ENCODE measurements at regions not wholly inside any gene's neighbourhood (a gene's known extent, or its start where the extent isn't known, plus 50 kb on each side); places are given as distances from the start of the nearest gene placed in this dataset.

DNA sequence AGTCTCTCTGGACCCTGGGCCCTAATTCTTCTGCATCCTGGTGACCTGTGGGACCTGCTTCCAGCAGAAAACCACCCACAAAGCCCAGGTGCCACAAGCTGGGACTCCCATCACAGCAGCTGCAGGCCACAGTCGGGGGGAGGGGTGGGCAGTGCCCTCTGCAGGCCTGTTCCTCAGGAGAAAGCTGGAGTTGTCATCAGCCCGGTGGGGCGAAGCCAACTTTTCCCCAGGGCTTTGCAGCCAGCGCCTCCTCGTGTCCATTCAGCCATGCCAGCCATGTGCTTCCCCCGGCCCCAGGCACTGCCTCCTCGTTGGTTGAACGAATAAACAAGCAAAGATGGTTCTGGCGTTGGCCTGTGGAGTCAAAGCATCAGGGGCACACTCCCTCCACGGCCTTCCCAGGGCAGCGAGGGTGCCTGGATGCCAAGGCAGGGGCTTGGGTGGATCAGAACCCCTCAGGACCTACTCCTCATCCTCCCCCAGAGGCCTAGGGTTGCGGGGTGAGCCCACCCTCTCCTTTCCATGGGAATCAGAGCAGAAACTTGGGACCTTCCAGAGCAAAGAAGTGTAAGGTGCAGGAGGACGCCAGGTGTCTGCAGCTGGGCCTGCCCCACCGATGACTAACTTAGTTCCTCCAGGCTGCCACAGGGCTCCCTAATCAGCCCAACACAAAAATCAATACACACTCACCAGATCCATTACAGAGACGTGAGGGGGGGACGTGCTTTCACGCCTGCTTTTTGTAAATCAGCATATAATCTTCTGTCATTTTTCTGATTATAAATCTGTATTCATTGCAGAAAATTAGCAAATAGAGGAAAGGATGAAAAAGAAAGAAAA lies 75.7 kb upstream of the RAB6C start:
- no peak overlapping the region for H3K4me3 ChIP-seq (ENCODE audit: control insufficient read depth, low read depth, low read length)
- TF ChIP-seq, protein P1, sequence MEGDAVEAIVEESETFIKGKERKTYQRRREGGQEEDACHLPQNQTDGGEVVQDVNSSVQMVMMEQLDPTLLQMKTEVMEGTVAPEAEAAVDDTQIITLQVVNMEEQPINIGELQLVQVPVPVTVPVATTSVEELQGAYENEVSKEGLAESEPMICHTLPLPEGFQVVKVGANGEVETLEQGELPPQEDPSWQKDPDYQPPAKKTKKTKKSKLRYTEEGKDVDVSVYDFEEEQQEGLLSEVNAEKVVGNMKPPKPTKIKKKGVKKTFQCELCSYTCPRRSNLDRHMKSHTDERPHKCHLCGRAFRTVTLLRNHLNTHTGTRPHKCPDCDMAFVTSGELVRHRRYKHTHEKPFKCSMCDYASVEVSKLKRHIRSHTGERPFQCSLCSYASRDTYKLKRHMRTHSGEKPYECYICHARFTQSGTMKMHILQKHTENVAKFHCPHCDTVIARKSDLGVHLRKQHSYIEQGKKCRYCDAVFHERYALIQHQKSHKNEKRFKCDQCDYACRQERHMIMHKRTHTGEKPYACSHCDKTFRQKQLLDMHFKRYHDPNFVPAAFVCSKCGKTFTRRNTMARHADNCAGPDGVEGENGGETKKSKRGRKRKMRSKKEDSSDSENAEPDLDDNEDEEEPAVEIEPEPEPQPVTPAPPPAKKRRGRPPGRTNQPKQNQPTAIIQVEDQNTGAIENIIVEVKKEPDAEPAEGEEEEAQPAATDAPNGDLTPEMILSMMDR (IDR thresholded peaks at IDR 0.05; ENCODE audit: control insufficient read depth, insufficient read depth, low read depth, low read length, missing control alignments) = no peak
- no peak for DNase-seq (ENCODE audit: low read depth)

DNA sequence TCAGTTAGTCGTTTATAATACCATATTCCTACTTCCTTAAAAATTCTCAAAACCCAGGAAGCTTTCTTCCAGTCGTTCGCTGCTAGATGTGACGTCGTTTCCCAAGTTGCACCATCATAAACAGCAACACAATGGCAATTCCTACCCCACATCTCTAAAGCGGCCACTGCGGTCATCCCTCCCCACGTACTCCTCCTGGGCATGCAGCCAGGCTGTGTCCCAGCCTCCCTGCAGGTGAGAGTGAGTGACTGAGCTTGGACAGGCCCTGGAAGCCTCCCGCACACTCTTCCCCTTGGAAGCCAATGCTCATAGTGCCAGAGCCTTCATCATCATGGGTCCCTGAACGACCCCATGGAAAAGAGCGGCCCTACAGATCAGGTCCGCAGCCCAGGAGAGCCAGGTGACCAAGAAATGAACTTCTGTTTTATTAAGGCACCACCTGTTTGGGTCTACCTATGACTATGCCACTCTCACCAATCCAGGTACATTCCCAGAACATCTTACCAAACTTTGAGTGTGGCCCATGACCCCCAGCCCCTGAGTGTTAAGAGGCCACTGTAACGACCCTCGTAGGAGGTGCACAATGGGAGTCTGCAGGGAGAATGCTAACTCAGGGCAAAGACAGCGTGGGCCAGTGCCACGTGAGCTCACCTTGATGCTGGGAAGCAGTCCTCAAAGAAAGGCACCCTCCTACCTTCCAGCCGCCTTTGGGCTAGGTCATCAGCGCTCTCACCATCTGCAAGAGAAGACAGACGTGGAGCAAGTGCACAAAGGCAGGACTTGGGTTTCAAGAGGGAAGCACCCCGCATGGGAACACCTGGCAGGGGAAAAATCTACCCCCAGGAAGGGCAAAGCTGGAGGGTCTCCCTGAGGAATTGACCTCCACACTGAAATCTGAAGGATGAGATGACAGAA lies 74.7 kb upstream of the RAB6C start:
- TF ChIP-seq, protein P1 (IDR thresholded peaks at IDR 0.05; ENCODE audit: control insufficient read depth, insufficient read depth, low read depth, low read length, missing control alignments) = no peak
- H3K4me3 ChIP-seq (ENCODE audit: control insufficient read depth, low read depth, low read length) = no peak overlapping the region
- no peak for DNase-seq (ENCODE audit: low read depth)

DNA sequence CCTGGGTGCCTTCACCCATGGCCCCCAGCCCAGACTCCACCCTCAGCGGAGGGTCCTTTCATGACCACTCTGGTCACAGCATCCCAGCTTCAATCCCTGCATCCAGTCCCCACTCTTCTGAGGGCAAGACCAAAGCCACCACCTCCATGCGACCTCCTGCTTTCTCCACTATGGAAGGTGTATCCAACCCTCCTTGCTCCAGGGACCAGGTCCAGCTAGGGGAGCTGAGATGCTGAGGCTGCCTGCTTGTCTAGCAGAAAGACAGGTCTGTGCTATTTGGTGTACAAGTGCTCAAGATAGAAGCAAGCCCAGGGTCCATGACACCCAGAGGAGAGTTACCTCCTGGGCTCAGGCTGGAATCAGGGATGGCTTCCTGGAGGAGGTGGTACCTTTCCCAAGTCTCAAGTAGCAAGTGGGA lies 73.8 kb upstream of the RAB6C start:
- TF ChIP-seq, protein P1 (IDR thresholded peaks at IDR 0.05; ENCODE audit: control insufficient read depth, insufficient read depth, low read depth, low read length, missing control alignments) = no peak
- no peak overlapping the region for H3K4me3 ChIP-seq (ENCODE audit: control insufficient read depth, low read depth, low read length)
- no peak for DNase-seq (ENCODE audit: low read depth)

DNA sequence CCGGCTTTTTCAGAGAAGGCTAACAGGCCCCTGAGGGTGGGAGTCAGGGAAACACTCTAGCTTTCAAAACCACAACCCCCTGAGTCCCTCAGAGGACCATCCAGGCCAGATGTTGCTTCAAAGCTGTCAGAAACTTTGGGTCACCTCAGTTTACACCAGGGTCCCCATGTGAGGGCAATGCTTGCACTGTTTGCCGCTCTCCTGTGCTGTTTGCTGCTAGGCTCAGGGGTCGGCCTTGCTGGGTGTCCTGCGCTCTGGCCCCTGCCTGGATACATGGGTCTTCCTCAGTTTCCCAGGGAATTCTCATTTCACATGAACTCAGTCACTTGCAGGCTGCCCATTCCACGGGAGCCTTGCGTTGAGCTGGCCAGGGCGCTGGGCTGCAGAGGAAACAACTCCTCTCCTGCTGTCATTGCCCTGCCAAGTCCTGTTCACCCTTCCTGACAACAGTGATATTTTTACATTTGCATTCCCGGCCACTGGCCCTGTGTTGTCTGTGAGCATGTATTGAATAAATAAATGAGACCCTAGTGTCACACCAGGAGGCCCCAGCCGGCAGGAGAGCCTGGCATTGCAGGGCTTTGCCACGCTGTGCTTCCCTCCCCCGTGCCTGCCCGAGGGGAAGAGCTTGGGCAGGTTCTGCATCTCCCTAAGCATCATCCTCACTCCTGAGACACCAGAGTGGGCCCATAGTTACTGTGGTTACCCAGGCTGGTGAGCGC lies 73.2 kb upstream of the RAB6C start:
- no peak overlapping the region for H3K4me3 ChIP-seq (ENCODE audit: control insufficient read depth, low read depth, low read length)
- DNase-seq (ENCODE audit: low read depth) = no peak
- TF ChIP-seq, protein P1 (IDR thresholded peaks at IDR 0.05; ENCODE audit: control insufficient read depth, insufficient read depth, low read depth, low read length, missing control alignments) = no peak

DNA sequence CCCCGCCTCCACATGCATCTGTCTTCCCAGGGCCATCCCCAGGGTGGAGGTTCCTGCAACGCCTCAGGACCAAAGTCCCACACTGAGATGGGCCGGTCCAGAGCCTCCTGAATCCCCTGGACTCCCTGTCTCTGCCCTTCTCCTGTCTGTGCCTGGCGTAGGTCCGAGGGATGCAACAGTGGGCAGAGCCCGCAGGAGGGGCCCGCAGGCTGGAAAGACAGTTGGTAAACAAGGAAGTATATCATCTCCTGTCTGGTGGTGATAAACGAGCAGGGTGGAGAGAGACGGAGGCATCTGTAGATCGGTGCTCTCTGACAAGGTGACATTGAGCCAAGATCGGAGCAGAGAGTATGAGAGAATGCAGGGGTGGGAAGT lies 72.6 kb upstream of the RAB6C start:
- TF ChIP-seq, protein P1 (IDR thresholded peaks at IDR 0.05; ENCODE audit: control insufficient read depth, insufficient read depth, low read depth, low read length, missing control alignments) = no peak
- DNase-seq (ENCODE audit: low read depth) = no peak
- no peak overlapping the region for H3K4me3 ChIP-seq (ENCODE audit: control insufficient read depth, low read depth, low read length)
